H9 (cell line): ENCODE measurements at regions not wholly inside any gene's neighbourhood (a gene's known extent, or its start where the extent isn't known, plus 50 kb on each side); places are given as distances from the start of the nearest gene placed in this dataset.
"Not testable (repeated sequence)": the region's sequence is repeated elsewhere in the genome, so short reads cannot be mapped to it uniquely, and the experiment has no call there.

Experiments
- DNase-seq: peaks from one replicate; pipeline ENCODE4 v3.0.0-alpha.2; 2017
- H2AFZ ChIP-seq: one replicate; pipeline ENCODE4 v1.6.1; 2013; ENCODE audit warnings: mild to moderate bottlenecking, low read length, control low read depth, moderate library complexity
- H2AK5ac ChIP-seq: 2 replicates; pipeline ENCODE4 v1.6.1; 2013; ENCODE audit warnings: low read length, control low read depth, mixed read lengths; ENCODE audit not compliant: insufficient read length
- H2BK120ac ChIP-seq: one replicate; pipeline ENCODE4 v1.6.1; 2013; ENCODE audit warnings: low read depth, mild to moderate bottlenecking, low read length, control low read depth, inconsistent platforms; ENCODE audit not compliant: poor library complexity, severe bottlenecking
- H2BK12ac ChIP-seq: 2 replicates; pipeline ENCODE4 v1.6.1; 2013; ENCODE audit warnings: low read length, control low read depth, mixed read lengths, low read depth; ENCODE audit not compliant: insufficient read length
- H2BK15ac ChIP-seq: 2 replicates; pipeline ENCODE4 v1.6.1; 2013; ENCODE audit warnings: low read depth, low read length, control low read depth
- H2BK20ac ChIP-seq: one replicate; pipeline ENCODE4 v1.6.1; 2013; ENCODE audit warnings: low read depth, mild to moderate bottlenecking, low read length, control low read depth, inconsistent platforms; ENCODE audit not compliant: poor library complexity, severe bottlenecking
- H2BK5ac ChIP-seq: 2 replicates; pipeline ENCODE4 v1.6.1; 2013; ENCODE audit warnings: low read length, control low read depth, mixed read lengths; ENCODE audit not compliant: insufficient read length
- H3K14ac ChIP-seq: 2 replicates; pipeline ENCODE4 v1.6.1; 2013; ENCODE audit warnings: low read length, control low read depth; ENCODE audit not compliant: insufficient read depth
- H3K18ac ChIP-seq: 2 replicates; pipeline ENCODE4 v1.6.1; 2013; ENCODE audit warnings: low read depth, mild to moderate bottlenecking, mixed read lengths, low read length, control low read depth; ENCODE audit not compliant: insufficient read length
- H3K23ac ChIP-seq: 2 replicates; pipeline ENCODE4 v1.6.1; 2013; ENCODE audit warnings: low read length, control low read depth, mixed read lengths, low read depth; ENCODE audit not compliant: insufficient read length
- H3K23me2 ChIP-seq: 2 replicates; pipeline ENCODE4 v1.6.1; 2013; ENCODE audit warnings: low read depth, mild to moderate bottlenecking, mixed read lengths, low read length, control low read depth; ENCODE audit not compliant: insufficient read length, poor library complexity, severe bottlenecking
- H3K27ac ChIP-seq: 2 replicates; pipeline ENCODE4 v1.5.1; 2013; ENCODE audit warnings: low read length, control low read depth, mixed read lengths, low read depth; ENCODE audit not compliant: insufficient read length
- H3K27me3 ChIP-seq: 2 replicates; pipeline ENCODE4 v1.6.1; 2013; ENCODE audit warnings: low read length, control low read depth, inconsistent platforms; ENCODE audit not compliant: insufficient read depth
- H3K4ac ChIP-seq: 2 replicates; pipeline ENCODE4 v1.6.1; 2013; ENCODE audit warnings: low read depth, mild to moderate bottlenecking, control low read depth, inconsistent platforms, low read length, moderate library complexity
- H3K4me1 ChIP-seq: 2 replicates; pipeline ENCODE4 v1.6.1; 2013; ENCODE audit warnings: low read length, control low read depth, inconsistent platforms; ENCODE audit not compliant: insufficient read depth
- H3K4me2 ChIP-seq: 2 replicates; pipeline ENCODE4 v1.6.1; 2013; ENCODE audit warnings: low read length, control low read depth, mixed read lengths; ENCODE audit not compliant: insufficient read length, insufficient read depth
- H3K56ac ChIP-seq: 2 replicates; pipeline ENCODE4 v1.6.1; 2013; ENCODE audit warnings: low read depth, mild to moderate bottlenecking, mixed read lengths, low read length, control low read depth; ENCODE audit not compliant: insufficient read length
- H3K79me1 ChIP-seq: 2 replicates; pipeline ENCODE4 v1.6.1; 2013; ENCODE audit warnings: low read depth, mild to moderate bottlenecking, moderate library complexity, low read length, control low read depth, inconsistent platforms; ENCODE audit not compliant: insufficient read depth, poor library complexity, severe bottlenecking
- H3K79me2 ChIP-seq: 2 replicates; pipeline ENCODE4 v1.6.1; 2013; ENCODE audit warnings: low read length, control low read depth, inconsistent platforms; ENCODE audit not compliant: insufficient read depth
- H3K9ac ChIP-seq: 2 replicates; pipeline ENCODE4 v1.6.1; 2013; ENCODE audit warnings: low read length, control low read depth, mixed read lengths; ENCODE audit not compliant: insufficient read length; ENCODE audit errors: extremely low read depth
- H3K9me3 ChIP-seq: one replicate; pipeline ENCODE4 v1.6.1; 2013; ENCODE audit warnings: low read depth, low read length, inconsistent platforms; ENCODE audit not compliant: control insufficient read depth
- H3T11ph ChIP-seq: one replicate; pipeline ENCODE4 v1.6.1; 2013; ENCODE audit warnings: mild to moderate bottlenecking, low read length, control low read depth, inconsistent platforms
- H4K20me1 ChIP-seq: one replicate; pipeline ENCODE4 v1.6.1; 2013; ENCODE audit not compliant: control insufficient read depth, insufficient read length, insufficient read depth
- H4K5ac ChIP-seq: 2 replicates; pipeline ENCODE4 v1.6.1; 2013; ENCODE audit warnings: low read depth, mild to moderate bottlenecking, mixed read lengths, low read length, control low read depth; ENCODE audit not compliant: insufficient read length
- H4K8ac ChIP-seq: replicated peaks from 2 replicates; pipeline ENCODE4 v1.6.1; 2013; ENCODE audit warnings: low read length, control low read depth, mixed read lengths, low read depth; ENCODE audit not compliant: insufficient read length
- H4K91ac ChIP-seq: 2 replicates; pipeline ENCODE4 v1.6.1; 2013; ENCODE audit warnings: low read depth, mild to moderate bottlenecking, moderate library complexity, mixed read lengths, low read length, control low read depth; ENCODE audit not compliant: insufficient read length
- H3K27ac Mint-ChIP-seq, 3 experiments: 2 replicates in 2 of 3; 3 replicates in 1 of 3; pipeline ENCODE4 v1.8.0; 2020 to 2021; ENCODE audit warnings: mixed read lengths in 3 of 3, mild to moderate bottlenecking in 1 of 3, moderate library complexity in 1 of 3
- H3K27me3 Mint-ChIP-seq: 2 replicates; pipeline ENCODE4 v1.8.0; 2021; ENCODE audit warnings: low read depth, mild to moderate bottlenecking, moderate library complexity, mixed read lengths
- H3K36me3 Mint-ChIP-seq, 3 experiments: 2 replicates in 2 of 3; 3 replicates in 1 of 3; pipeline ENCODE4 v1.8.0; 2020 to 2021; ENCODE audit warnings: low read depth in 3 of 3, mixed read lengths in 3 of 3; ENCODE audit not compliant: insufficient read depth in 1 of 3
- H3K4me1 Mint-ChIP-seq, 2 experiments: 2 replicates each; pipeline ENCODE4 v1.8.0; 2020; ENCODE audit warnings: mixed read lengths in 2 of 2
- H3K4me3 Mint-ChIP-seq, 2 experiments: 2 replicates in 1 of 2; 3 replicates in 1 of 2; pipeline ENCODE4 v1.8.0; 2020 to 2021; ENCODE audit warnings: mild to moderate bottlenecking in 2 of 2, mixed read lengths in 2 of 2, moderate library complexity in 1 of 2
- H3K9me3 Mint-ChIP-seq, 2 experiments: 2 replicates in 1 of 2; 3 replicates in 1 of 2; pipeline ENCODE4 v1.8.0; 2020; ENCODE audit warnings: mild to moderate bottlenecking in 2 of 2, mixed read lengths in 2 of 2, moderate library complexity in 1 of 2
- WGBS: extraction: QIAGEN DNeasy Blood & Tissue Kit; methylation state at CpG from one replicate; pipeline ENCODE4 v1.1.7; 2013; ENCODE audit warnings: missing lambda C conversion rate, low lambda C conversion rate, mixed read lengths; ENCODE audit not compliant: insufficient read length; ENCODE audit errors: extremely low coverage; 5-methylcytosine and 5-hydroxymethylcytosine counted together
- TF ChIP-seq, protein P1 (sequence below): fragments of 200-600 bp; sonication (generic); conservative IDR thresholded peaks from 3 replicates; pipeline ENCODE4 v1.8.0; 2021; ENCODE audit warnings: antibody characterized with exemption, mild to moderate bottlenecking

- no peak overlapping the region for H3T11ph ChIP-seq
- no peak overlapping the region for H3K18ac ChIP-seq
- H3K23me2 ChIP-seq, result no peaks in the 10 kb centered on the region
- H3K9ac ChIP-seq, result no peak overlapping the region
- H3K4me2 ChIP-seq, result no peak overlapping the region
- H3K4me1 ChIP-seq, result no peaks in the 10 kb centered on the region; the same call in 1 of the 2 replicates
- WGBS, result no CpG with 5 or more reads among the region's 9 CpGs
- Mint-ChIP-seq H3K9me3 (no peaks in the 10 kb centered on the region; a peak in 1 of 5 replicates), H3K36me3 (no peaks in the 10 kb centered on the region), H3K4me3 (no peak overlapping the region), H3K27me3 (peaks cover 10% of the 10 kb centered on the region), H3K4me1 (peaks cover 9 to 24% of the 10 kb centered on the region in 2 experiments; a peak in 3 of 4 replicates), H3K27ac (no peak overlapping the region)
- no peak overlapping the region for H3K23ac ChIP-seq
- TF ChIP-seq, protein P1, sequence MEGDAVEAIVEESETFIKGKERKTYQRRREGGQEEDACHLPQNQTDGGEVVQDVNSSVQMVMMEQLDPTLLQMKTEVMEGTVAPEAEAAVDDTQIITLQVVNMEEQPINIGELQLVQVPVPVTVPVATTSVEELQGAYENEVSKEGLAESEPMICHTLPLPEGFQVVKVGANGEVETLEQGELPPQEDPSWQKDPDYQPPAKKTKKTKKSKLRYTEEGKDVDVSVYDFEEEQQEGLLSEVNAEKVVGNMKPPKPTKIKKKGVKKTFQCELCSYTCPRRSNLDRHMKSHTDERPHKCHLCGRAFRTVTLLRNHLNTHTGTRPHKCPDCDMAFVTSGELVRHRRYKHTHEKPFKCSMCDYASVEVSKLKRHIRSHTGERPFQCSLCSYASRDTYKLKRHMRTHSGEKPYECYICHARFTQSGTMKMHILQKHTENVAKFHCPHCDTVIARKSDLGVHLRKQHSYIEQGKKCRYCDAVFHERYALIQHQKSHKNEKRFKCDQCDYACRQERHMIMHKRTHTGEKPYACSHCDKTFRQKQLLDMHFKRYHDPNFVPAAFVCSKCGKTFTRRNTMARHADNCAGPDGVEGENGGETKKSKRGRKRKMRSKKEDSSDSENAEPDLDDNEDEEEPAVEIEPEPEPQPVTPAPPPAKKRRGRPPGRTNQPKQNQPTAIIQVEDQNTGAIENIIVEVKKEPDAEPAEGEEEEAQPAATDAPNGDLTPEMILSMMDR, result no peak
- no peak overlapping the region for H2BK5ac ChIP-seq
- H2AK5ac ChIP-seq, result no peak overlapping the region
- H2AFZ ChIP-seq, result no peak overlapping the region
- no peak overlapping the region for H2BK12ac ChIP-seq
- no peaks in the 10 kb centered on the region for H3K27me3 ChIP-seq
- DNase-seq, result no peak
- no peak overlapping the region for H2BK120ac ChIP-seq
- H2BK20ac ChIP-seq, result no peak overlapping the region
- no peak overlapping the region for H4K8ac ChIP-seq
- H3K79me1 ChIP-seq, result no peaks in the 10 kb centered on the region
- no peaks in the 10 kb centered on the region for H3K9me3 ChIP-seq
- no peak overlapping the region for H3K14ac ChIP-seq
- H4K91ac ChIP-seq, result no peak overlapping the region
- H3K27ac ChIP-seq, result no peak overlapping the region
- H3K4ac ChIP-seq, result no peak overlapping the region
- no peak overlapping the region for H4K5ac ChIP-seq
- no peaks in the 10 kb centered on the region for H3K79me2 ChIP-seq
- no peaks in the 10 kb centered on the region for H4K20me1 ChIP-seq
- H2BK15ac ChIP-seq, result no peak overlapping the region
- H3K56ac ChIP-seq, result no peak overlapping the region
Measured at GRCh38 chr13:24986826-24987225, 109.1 kb upstream of the PABPC3 start.

DNA sequence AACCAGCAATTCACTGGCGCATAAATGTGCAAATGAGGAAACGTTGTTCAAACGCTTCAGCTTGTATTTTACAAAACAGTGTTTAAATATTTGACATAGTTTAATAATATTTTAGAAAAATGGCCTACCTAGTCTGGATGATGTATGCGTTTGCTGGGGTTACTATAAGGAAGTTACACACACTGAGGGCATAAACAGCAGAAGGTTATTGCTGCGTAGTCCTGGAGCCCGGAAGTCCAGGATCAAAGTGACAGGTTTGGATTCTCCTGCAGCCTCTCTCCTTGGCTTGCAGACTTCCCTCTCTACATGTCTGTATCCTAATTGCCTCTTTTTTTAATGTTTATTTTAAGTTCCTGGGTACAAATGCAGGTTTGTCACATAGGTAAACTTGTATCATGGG, 106.0 kb upstream of the PABPC3 start:
- not testable (repeated sequence) for H3K27me3 ChIP-seq, H3K14ac ChIP-seq, H2BK20ac ChIP-seq, H3K23me2 ChIP-seq, H3K9me3 Mint-ChIP-seq, H3K56ac ChIP-seq, H3K27ac ChIP-seq, H3K9me3 ChIP-seq, H4K91ac ChIP-seq, H3K79me1 ChIP-seq, H3K27me3 Mint-ChIP-seq, H4K20me1 ChIP-seq, H3K4ac ChIP-seq, H2BK15ac ChIP-seq, H4K8ac ChIP-seq, H2BK12ac ChIP-seq, DNase-seq, H3K23ac ChIP-seq, H2BK120ac ChIP-seq, H3K4me1 ChIP-seq, H2AFZ ChIP-seq, H3T11ph ChIP-seq, H3K9ac ChIP-seq, H2BK5ac ChIP-seq, H3K27ac Mint-ChIP-seq, H3K4me2 ChIP-seq, H3K4me3 Mint-ChIP-seq, H3K79me2 ChIP-seq, H3K18ac ChIP-seq, H2AK5ac ChIP-seq, H4K5ac ChIP-seq, H3K36me3 Mint-ChIP-seq
- H3K4me1 Mint-ChIP-seq, result peaks cover 9 to 17% of the 10 kb centered on the region in 2 experiments; a peak in 3 of 4 replicates
- no CpG with 5 or more reads among the region's 6 CpGs for WGBS
